Fibroblast of lung (primary cell): ENCODE measurements at regions not wholly inside any gene's neighbourhood (a gene's known extent, or its start where the extent isn't known, plus 50 kb on each side); places are given as distances from the start of the nearest gene placed in this dataset.

Experiments
- EZH2 ChIP-seq: IDR thresholded peaks from 2 replicates; pipeline ENCODE4 v1.5.1; 2012; ENCODE audit warnings: low read length, control low read depth, mild to moderate bottlenecking; ENCODE audit errors: missing control alignments
- TF ChIP-seq, protein P1 (sequence below), 2 donors: IDR thresholded peaks in 1 of 2; conservative IDR thresholded peaks in 1 of 2; 1 replicate in 1 of 2; 2 replicates in 1 of 2; pipeline ENCODE4 v1.5.1; 2011 to 2012; ENCODE audit warnings: low read length in 2 of 2, control low read depth in 1 of 2, inconsistent platforms in 1 of 2, low read depth in 1 of 2, mild to moderate bottlenecking in 1 of 2

DNA sequence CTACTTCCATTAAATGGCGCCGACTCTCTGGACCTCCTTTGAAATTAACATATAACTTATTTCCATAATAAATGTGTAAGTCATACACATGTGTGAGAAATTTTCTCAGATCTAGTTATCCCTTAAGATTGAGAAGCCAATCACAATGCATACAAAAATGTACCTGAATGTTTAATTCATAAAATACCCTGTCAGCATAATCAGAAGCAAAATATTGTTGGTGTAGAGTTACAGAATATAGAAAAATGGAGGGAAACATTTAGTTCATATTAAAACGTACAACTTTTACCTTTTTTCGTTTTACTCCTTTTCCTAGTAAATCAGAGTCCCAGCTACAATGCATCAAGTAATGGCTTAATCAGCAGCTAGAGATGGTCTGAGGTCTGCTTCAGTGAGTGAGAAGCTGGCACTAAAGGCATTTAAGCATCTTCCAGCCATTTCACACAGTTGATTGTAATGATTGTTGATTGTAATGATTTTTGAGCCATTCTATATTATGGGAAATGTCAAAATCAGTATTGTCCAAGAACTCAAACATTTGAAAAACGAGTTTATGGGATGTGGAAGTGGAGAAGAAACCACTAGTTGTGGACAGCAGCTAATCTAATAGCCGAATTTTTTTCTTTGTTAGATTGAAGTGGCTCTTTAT is 81.8 kb downstream of the ANXA1 start:
- TF ChIP-seq, protein P1, sequence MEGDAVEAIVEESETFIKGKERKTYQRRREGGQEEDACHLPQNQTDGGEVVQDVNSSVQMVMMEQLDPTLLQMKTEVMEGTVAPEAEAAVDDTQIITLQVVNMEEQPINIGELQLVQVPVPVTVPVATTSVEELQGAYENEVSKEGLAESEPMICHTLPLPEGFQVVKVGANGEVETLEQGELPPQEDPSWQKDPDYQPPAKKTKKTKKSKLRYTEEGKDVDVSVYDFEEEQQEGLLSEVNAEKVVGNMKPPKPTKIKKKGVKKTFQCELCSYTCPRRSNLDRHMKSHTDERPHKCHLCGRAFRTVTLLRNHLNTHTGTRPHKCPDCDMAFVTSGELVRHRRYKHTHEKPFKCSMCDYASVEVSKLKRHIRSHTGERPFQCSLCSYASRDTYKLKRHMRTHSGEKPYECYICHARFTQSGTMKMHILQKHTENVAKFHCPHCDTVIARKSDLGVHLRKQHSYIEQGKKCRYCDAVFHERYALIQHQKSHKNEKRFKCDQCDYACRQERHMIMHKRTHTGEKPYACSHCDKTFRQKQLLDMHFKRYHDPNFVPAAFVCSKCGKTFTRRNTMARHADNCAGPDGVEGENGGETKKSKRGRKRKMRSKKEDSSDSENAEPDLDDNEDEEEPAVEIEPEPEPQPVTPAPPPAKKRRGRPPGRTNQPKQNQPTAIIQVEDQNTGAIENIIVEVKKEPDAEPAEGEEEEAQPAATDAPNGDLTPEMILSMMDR (conservative IDR thresholded peaks at IDR 0.05 in 1 of 2, IDR thresholded peaks at IDR 0.05 in 1 of 2; ENCODE audit: low read depth in 1 of 2, low read length in 2 of 2), result no peak
- TF ChIP-seq EZH2, result no peak
